IMR-90 (cell line): ENCODE measurements at regions not wholly inside any gene's neighbourhood (a gene's known extent, or its start where the extent isn't known, plus 50 kb on each side); places are given as distances from the start of the nearest gene placed in this dataset.

Experiments used
- ATAC-seq: fragments of 200-7000 bp; cut with Tn5 transposase; 2 replicates; pipeline ENCODE4 v1.9.1; 2020; ENCODE audit warnings: low read depth, mild to moderate bottlenecking, moderate library complexity
- BruUV-seq: library from RNA; stranded (reverse); fragments of 400-500 nt; replicated peaks from 2 replicates; lab custom pipeline; 2021; lab: Mats Ljungman, UMichigan
- CTCF ChIA-PET: fragments of 300-600 bp; formaldehyde crosslinking; extraction: SDS; loops from one replicate; lab custom pipeline; 2021; ENCODE audit warnings: antibody characterized with exemption; lab: Yijun Ruan, JAX
- POLR2A ChIA-PET: fragments of 300-600 bp; sonication (Branson Sonifier 250); formaldehyde crosslinking; loops from one replicate; lab custom pipeline; 2022; ENCODE audit warnings: antibody characterized with exemption; ENCODE audit not compliant: unreplicated experiment; lab: Charles Lee
- DNase-seq: peaks from one replicate; pipeline ENCODE4 v3.0.0; 2013
- H2AFZ ChIP-seq: replicated peaks from 2 replicates; pipeline ENCODE3; 2013; ENCODE audit warnings: low read length, mild to moderate bottlenecking; ENCODE audit not compliant: poor library complexity
- H2AK5ac ChIP-seq: 2 replicates; pipeline ENCODE4 v1.6.1; 2013; ENCODE audit warnings: low read depth, low read length, inconsistent platforms
- H2AK9ac ChIP-seq: replicated peaks from 2 replicates; pipeline ENCODE3; 2013; ENCODE audit warnings: mild to moderate bottlenecking, low read depth, low read length, moderate library complexity; ENCODE audit not compliant: poor library complexity
- H2BK120ac ChIP-seq: 2 replicates; pipeline ENCODE4 v1.6.1; 2013; ENCODE audit warnings: low read depth, low read length, inconsistent platforms
- H2BK15ac ChIP-seq: 3 replicates; pipeline ENCODE4 v1.6.1; 2013; ENCODE audit warnings: low read depth, low read length, inconsistent platforms
- H2BK20ac ChIP-seq: 2 replicates; pipeline ENCODE4 v1.6.1; 2013; ENCODE audit warnings: low read depth, mild to moderate bottlenecking, inconsistent platforms, low read length, moderate library complexity
- H2BK5ac ChIP-seq: 2 replicates; pipeline ENCODE4 v1.6.1; 2013; ENCODE audit warnings: mild to moderate bottlenecking, low read depth, low read length, inconsistent platforms; ENCODE audit not compliant: poor library complexity, severe bottlenecking
- H3K14ac ChIP-seq: replicated peaks from 2 replicates; pipeline ENCODE4 v1.6.1; 2013; ENCODE audit warnings: low read depth, low read length, inconsistent platforms
- H3K18ac ChIP-seq: 2 replicates; pipeline ENCODE4 v1.6.1; 2013; ENCODE audit warnings: low read depth, low read length, control low read depth
- H3K23ac ChIP-seq: 2 replicates; pipeline ENCODE4 v1.6.1; 2013; ENCODE audit warnings: low read depth, low read length, inconsistent platforms
- H3K27ac ChIP-seq: 2 replicates; pipeline ENCODE4 v1.5.1; 2013; ENCODE audit warnings: mild to moderate bottlenecking, control low read depth, low read length; ENCODE audit not compliant: insufficient read depth
- H3K27me3 ChIP-seq: 2 replicates; pipeline ENCODE4 v1.6.1; 2013; ENCODE audit warnings: low read length; ENCODE audit not compliant: control insufficient read depth, insufficient read depth
- H3K36me3 ChIP-seq: 2 replicates; pipeline ENCODE4 v1.6.1; 2013; ENCODE audit warnings: low read length, mixed read lengths; ENCODE audit not compliant: control insufficient read depth, insufficient read depth
- H3K4ac ChIP-seq: 2 replicates; pipeline ENCODE4 v1.6.1; 2013; ENCODE audit warnings: low read depth, low read length, inconsistent platforms
- H3K4me1 ChIP-seq: 2 replicates; pipeline ENCODE4 v1.6.1; 2013; ENCODE audit warnings: low read length, mixed read lengths; ENCODE audit not compliant: control insufficient read depth, insufficient read depth
- H3K4me2 ChIP-seq: 2 replicates; pipeline ENCODE4 v1.6.1; 2013; ENCODE audit warnings: low read depth, mild to moderate bottlenecking, control low read depth, low read length, moderate library complexity
- H3K4me3 ChIP-seq: 2 replicates; pipeline ENCODE4 v1.5.1; 2013; ENCODE audit warnings: low read depth, mild to moderate bottlenecking, control low read depth, low read length, moderate library complexity; ENCODE audit not compliant: insufficient read depth
- H3K56ac ChIP-seq: 2 replicates; pipeline ENCODE4 v1.6.1; 2013; ENCODE audit warnings: low read length, inconsistent platforms; ENCODE audit not compliant: insufficient read depth; ENCODE audit errors: extremely low read depth
- H3K79me1 ChIP-seq, 2 experiments: 2 replicates each; pipeline ENCODE4 v1.6.1; 2013; ENCODE audit warnings: low read length in 2 of 2, inconsistent platforms in 1 of 2, low read depth in 1 of 2
- H3K9ac ChIP-seq: 2 replicates; pipeline ENCODE4 v1.6.1; 2013; ENCODE audit warnings: low read depth, low read length, control low read depth
- H3K9me1 ChIP-seq: 2 replicates; pipeline ENCODE4 v1.6.1; 2013; ENCODE audit warnings: low read length, inconsistent platforms; ENCODE audit not compliant: insufficient read depth
- H3K9me3 ChIP-seq: 2 replicates; pipeline ENCODE4 v1.6.1; 2013; ENCODE audit warnings: low read length; ENCODE audit not compliant: control insufficient read depth, insufficient read depth
- H4K20me1 ChIP-seq: 2 replicates; pipeline ENCODE4 v1.6.1; 2013; ENCODE audit warnings: low read length, inconsistent platforms; ENCODE audit not compliant: insufficient read depth
- H4K5ac ChIP-seq: 2 replicates; pipeline ENCODE4 v1.6.1; 2013; ENCODE audit warnings: mild to moderate bottlenecking, low read depth, low read length, control low read depth
- H4K8ac ChIP-seq, 2 experiments: 2 replicates each; pipeline ENCODE4 v1.6.1; 2013; ENCODE audit warnings: low read depth in 2 of 2, low read length in 2 of 2, control low read depth in 1 of 2, inconsistent platforms in 1 of 2
- H4K91ac ChIP-seq: 2 replicates; pipeline ENCODE4 v1.6.1; 2013; ENCODE audit warnings: low read depth, low read length, inconsistent platforms; ENCODE audit not compliant: insufficient read depth
- WGBS, 2 experiments: methylation state at CpG; one replicate each; pipeline versions ENCODE4 v1.1.5 to v1.1.7; 2013; ENCODE audit warnings: missing lambda C conversion rate in 2 of 2; ENCODE audit not compliant: insufficient read length in 1 of 2; ENCODE audit errors: extremely low coverage in 2 of 2; 5-methylcytosine and 5-hydroxymethylcytosine counted together
- dilution Hi-C: fragments of 300-500 bp; cut with HindIII; formaldehyde crosslinking; loops from one replicate; pipeline ENCODE4 v1.14.3; 2018; ENCODE audit warnings: low sequenced_read_pairs; ENCODE audit not compliant: unreplicated experiment
- in situ Hi-C: fragments of 300-500 bp; cut with MboI; formaldehyde crosslinking; loops from 3 replicates; pipeline ENCODE4 v1.14.3; 2019; ENCODE audit warnings: low sequenced_read_pairs, inconsistent platforms, mixed read lengths
- intact Hi-C: fragments of 100-400 bp; cut with micrococcal nuclease; formaldehyde crosslinking; loops from 2 replicates; pipeline ENCODE4 v1.10.0; 2022
- TF ChIP-seq, protein P1 (sequence below): fragments of 150-350 bp; IDR thresholded peaks from 2 replicates; pipeline ENCODE4 v1.6.1; 2016; ENCODE audit warnings: low read depth, mild to moderate bottlenecking, low read length, moderate library complexity, borderline replicate concordance

DNA sequence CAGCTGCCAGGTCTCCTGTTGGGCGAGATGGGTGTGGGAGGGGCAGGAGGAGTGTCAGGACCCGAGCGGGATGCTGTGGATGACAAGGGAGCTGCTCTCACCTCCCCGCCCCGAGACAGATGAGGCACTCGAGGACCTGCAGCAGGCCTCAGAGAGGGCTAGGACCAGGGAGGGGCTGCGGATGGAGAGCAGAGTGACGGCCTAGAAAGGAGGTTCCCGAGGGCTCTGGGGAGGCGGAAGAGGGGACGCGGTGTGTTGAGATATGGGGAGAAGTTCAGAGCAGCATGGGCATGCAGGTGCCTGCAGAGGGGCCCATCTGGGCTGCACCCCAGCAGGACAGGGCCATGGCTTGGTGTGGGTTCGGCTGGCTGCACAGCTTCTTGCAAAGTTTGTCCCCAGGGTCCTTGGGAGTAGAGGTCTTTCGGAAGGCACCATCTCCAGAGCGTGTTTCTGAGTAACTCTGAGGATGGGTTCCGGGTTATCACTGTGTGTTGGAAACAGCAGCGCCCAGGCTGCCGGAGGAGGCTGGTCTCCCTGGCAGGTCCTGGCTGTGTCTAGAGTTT lies 104.6 kb downstream of the PAX1 start:
- no peak overlapping the region for H4K5ac ChIP-seq
- no peaks in the 10 kb centered on the region for H3K4me1 ChIP-seq
- DNase-seq (no peak), ATAC-seq (no peak)
- H3K9ac ChIP-seq = no peak overlapping the region
- no peaks in the 10 kb centered on the region for H3K27me3 ChIP-seq
- no peak overlapping the region for H3K4me2 ChIP-seq
- ChIA-PET POLR2A (no interaction called here), CTCF (no interaction called here)
- H3K18ac ChIP-seq = no peak overlapping the region
- in situ Hi-C loops = no loop called here
- H2AK9ac ChIP-seq = no peak overlapping the region
- H4K91ac ChIP-seq = no peak overlapping the region
- BruUV-seq = no TSS peak
- H2BK15ac ChIP-seq = no peak overlapping the region
- H2BK5ac ChIP-seq = no peak overlapping the region
- dilution Hi-C loops = no loop called here
- H3K9me3 ChIP-seq = peaks cover 49% of the 10 kb centered on the region
- H2AK5ac ChIP-seq = no peak overlapping the region
- H3K23ac ChIP-seq = no peak overlapping the region
- H4K20me1 ChIP-seq = no peaks in the 10 kb centered on the region
- H3K4ac ChIP-seq = no peak overlapping the region
- no peak overlapping the region for H3K56ac ChIP-seq
- H3K36me3 ChIP-seq = no peaks in the 10 kb centered on the region
- H3K27ac ChIP-seq = no peak overlapping the region
- H3K9me1 ChIP-seq = no peaks in the 10 kb centered on the region
- H2BK120ac ChIP-seq = no peak overlapping the region
- H3K4me3 ChIP-seq = no peak overlapping the region
- intact Hi-C loops = no loop called here
- 62% methylated on average over 10 of the region's 18 CpGs; no CpG with 5 or more reads in 1 of the 2 experiments for whole genome bisulfite sequencing, 2 experiments
- H3K79me1 ChIP-seq = no peaks in the 10 kb centered on the region
- no peak overlapping the region for H3K14ac ChIP-seq
- no peak overlapping the region for H4K8ac ChIP-seq
- TF ChIP-seq, protein P1, sequence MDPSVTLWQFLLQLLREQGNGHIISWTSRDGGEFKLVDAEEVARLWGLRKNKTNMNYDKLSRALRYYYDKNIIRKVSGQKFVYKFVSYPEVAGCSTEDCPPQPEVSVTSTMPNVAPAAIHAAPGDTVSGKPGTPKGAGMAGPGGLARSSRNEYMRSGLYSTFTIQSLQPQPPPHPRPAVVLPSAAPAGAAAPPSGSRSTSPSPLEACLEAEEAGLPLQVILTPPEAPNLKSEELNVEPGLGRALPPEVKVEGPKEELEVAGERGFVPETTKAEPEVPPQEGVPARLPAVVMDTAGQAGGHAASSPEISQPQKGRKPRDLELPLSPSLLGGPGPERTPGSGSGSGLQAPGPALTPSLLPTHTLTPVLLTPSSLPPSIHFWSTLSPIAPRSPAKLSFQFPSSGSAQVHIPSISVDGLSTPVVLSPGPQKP = no peak
- no peak overlapping the region for H2BK20ac ChIP-seq
- H2AFZ ChIP-seq = no peak overlapping the region
